K562 (cell line): ENCODE measurements at regions not wholly inside any gene's neighbourhood (a gene's known extent, or its start where the extent isn't known, plus 50 kb on each side); places are given as distances from the start of the nearest gene placed in this dataset.
A peak's percentile ranks its signal among the peaks of the same experiment; 100 is the strongest.

ENCODE experiments used
- ATAC-seq: fragments of 200-7000 bp; cut with Tn5 transposase; 3 replicates; pipeline ENCODE4 v1.9.1; 2020; ENCODE audit warnings: moderate library complexity
- BruUV-seq: library from RNA; stranded (reverse); fragments of 400-500 nt; replicated peaks from 2 replicates; lab custom pipeline; 2021; lab: Mats Ljungman, UMichigan
- CTCF ChIA-PET: fragments of 300-600 bp; formaldehyde crosslinking; extraction: SDS; loops from one replicate; lab custom pipeline; 2021; ENCODE audit warnings: low intra/inter-chr PET ratio; lab: Yijun Ruan, JAX
- POLR2A ChIA-PET: fragments of 300-600, 350-650 bp; sonication (Branson Sonifier 250); formaldehyde crosslinking; extraction: SDS; loops from one replicate; lab custom pipeline; 2021; ENCODE audit warnings: antibody characterized with exemption, inconsistent platforms; lab: Yijun Ruan, JAX
- DNase-seq, 4 experiments: peaks; one replicate each; pipeline versions ENCODE4 v3.0.0 to v3.0.0-alpha.2; 2011 to 2018; ENCODE audit warnings: low spot score in 3 of 4, mixed read lengths in 3 of 4; ENCODE audit errors: extremely low read depth in 1 of 4
- FAIRE-seq: peaks from 2 replicates; lab custom pipeline; 2011; peaks lifted over from hg19 to GRCh38; lab: Jason Lieb, UNC
- H2AFZ ChIP-seq: 2 replicates; pipeline ENCODE4 v1.6.0; 2011; ENCODE audit warnings: low read depth, low read length, control low read depth, inconsistent platforms
- H3K27ac ChIP-seq: fragments of 200-600 bp; 3 replicates; pipeline ENCODE4 v1.8.0; 2011; ENCODE audit warnings: low read depth, mild to moderate bottlenecking, control low read depth, inconsistent platforms, low read length, moderate library complexity, mixed read lengths; ENCODE audit errors: extremely low read depth
- H3K27me3 ChIP-seq, 2 experiments: fragments of 300-600 bp in 1 of 2; 2 replicates in 1 of 2; 3 replicates in 1 of 2; pipeline versions ENCODE4 v1.6.0 to v1.8.0; 2011; ENCODE audit warnings: inconsistent platforms in 2 of 2, low read length in 2 of 2, mild to moderate bottlenecking in 1 of 2, mixed read lengths in 1 of 2, moderate library complexity in 1 of 2; ENCODE audit not compliant: control insufficient read depth in 2 of 2, insufficient read depth in 2 of 2
- H3K36me3 ChIP-seq: fragments of 300-600 bp; 3 replicates; pipeline ENCODE4 v1.8.0; 2011; ENCODE audit warnings: mild to moderate bottlenecking, low read length, inconsistent platforms; ENCODE audit not compliant: control insufficient read depth, insufficient read depth
- H3K4me1 ChIP-seq, 2 experiments: fragments of 200-600 bp in 1 of 2; replicated peaks in 1 of 2; 2 replicates in 1 of 2; 3 replicates in 1 of 2; pipeline versions ENCODE4 v1.5.1 to v1.8.0; 2011; ENCODE audit warnings: inconsistent platforms in 2 of 2, low read length in 2 of 2, mild to moderate bottlenecking in 1 of 2, mixed read lengths in 1 of 2, moderate library complexity in 1 of 2; ENCODE audit not compliant: control insufficient read depth in 2 of 2, insufficient read depth in 2 of 2
- H3K4me2 ChIP-seq: 2 replicates; pipeline ENCODE4 v1.6.1; 2011; ENCODE audit warnings: low read length, control low read depth, inconsistent platforms, mixed read lengths; ENCODE audit not compliant: insufficient read depth
- H3K4me3 ChIP-seq: fragments of 200-600 bp; sonication (generic), shearing (Covaris generic); 2 replicates; pipeline ENCODE4 v1.5.1; 2016; ENCODE audit warnings: control low read depth, inconsistent platforms
- H3K79me2 ChIP-seq: fragments of 200-600 bp; 3 replicates; pipeline ENCODE4 v1.8.0; 2011; ENCODE audit warnings: low read length, inconsistent platforms; ENCODE audit not compliant: control insufficient read depth, insufficient read depth
- H3K9ac ChIP-seq, 2 experiments: 2 replicates each; pipeline versions ENCODE4 v1.6.0 to v1.6.1; 2011; ENCODE audit warnings: low read depth in 2 of 2, low read length in 2 of 2, control low read depth in 1 of 2, inconsistent platforms in 1 of 2, mild to moderate bottlenecking in 1 of 2, mixed read lengths in 1 of 2; ENCODE audit not compliant: insufficient read depth in 1 of 2
- H3K9me1 ChIP-seq: one replicate; pipeline ENCODE4 v1.6.0; 2011; ENCODE audit warnings: inconsistent platforms, mild to moderate bottlenecking, low read length, moderate library complexity; ENCODE audit not compliant: control insufficient read depth, insufficient read depth
- H3K9me3 ChIP-seq: replicated peaks from 2 replicates; pipeline ENCODE4 v1.5.1; 2011; ENCODE audit warnings: low read depth, low read length, inconsistent platforms; ENCODE audit not compliant: control insufficient read depth, insufficient read depth
- H4K20me1 ChIP-seq: replicated peaks from 2 replicates; pipeline ENCODE4 v1.6.1; 2011; ENCODE audit warnings: low read length, inconsistent platforms, mixed read lengths; ENCODE audit not compliant: control insufficient read depth, insufficient read depth
- BACH1 ChIP-seq: fragments of 200-800 bp; sonication (Bioruptor generic); IDR thresholded peaks from 2 replicates; pipeline ENCODE4 v1.6.1; 2016; ENCODE audit warnings: missing genetic modification characterization, missing compliant biosample characterization
- CBX8 ChIP-seq: fragments of 200-600 bp; sonication (generic); IDR thresholded peaks from 2 replicates; pipeline ENCODE4 v1.6.1; 2012; ENCODE audit warnings: borderline replicate concordance, mixed run types, low read depth, mild to moderate bottlenecking, moderate library complexity, mixed read lengths, low read length, control low read depth, inconsistent platforms; ENCODE audit not compliant: poor library complexity, severe bottlenecking; ENCODE audit errors: extremely low read depth
- CCAR2 ChIP-seq: fragments of 200-400 bp; formaldehyde crosslinking; IDR thresholded peaks from 2 replicates; pipeline ENCODE4 v1.6.1; 2017; ENCODE audit warnings: mild to moderate bottlenecking, low read depth, low read length
- ETV6 ChIP-seq, 3 experiments: fragments of 150-350 bp in 1 of 3; sonication (generic) in 1 of 3; formaldehyde crosslinking in 1 of 3; IDR thresholded peaks; 2 replicates each; pipeline versions ENCODE4 v1.6.1 to v1.8.0; 2014 to 2022; ENCODE audit warnings: borderline replicate concordance in 2 of 3, low read depth in 2 of 3, antibody characterized with exemption in 1 of 3, low read length in 1 of 3, mild to moderate bottlenecking in 1 of 3, missing genetic modification reagents in 1 of 3
- IRF2 ChIP-seq: sonication (generic); formaldehyde crosslinking; IDR thresholded peaks from 2 replicates; pipeline ENCODE4 v1.8.1; 2022; ENCODE audit warnings: mild to moderate bottlenecking, missing genetic modification reagents
- SIN3A ChIP-seq, 2 experiments: fragments of 150-350 bp in 1 of 2; IDR thresholded peaks; 2 replicates each; pipeline ENCODE4 v1.6.1; 2011 to 2016; ENCODE audit warnings: borderline replicate concordance in 2 of 2, low read depth in 2 of 2, low read length in 2 of 2, mild to moderate bottlenecking in 2 of 2, moderate library complexity in 2 of 2; ENCODE audit not compliant: control insufficient read depth in 1 of 2
- TARDBP ChIP-seq: fragments of 450-650 bp; IDR thresholded peaks from 2 replicates; pipeline ENCODE4 v1.6.1; 2016
- TEAD4 ChIP-seq, 2 experiments: sonication (generic) in 1 of 2; formaldehyde crosslinking in 1 of 2; IDR thresholded peaks; 2 replicates each; pipeline versions ENCODE4 v1.6.1 to v1.8.0; 2012 to 2022; ENCODE audit warnings: borderline replicate concordance in 1 of 2, inconsistent platforms in 1 of 2, low read length in 1 of 2, mild to moderate bottlenecking in 1 of 2, missing genetic modification reagents in 1 of 2
- WGBS: fragments of 100-300 bp; shearing (Covaris generic); methylation state at CpG from one replicate; pipeline ENCODE4 v1.1.6; 2016; ENCODE audit warnings: low coverage, mixed read lengths; ENCODE audit not compliant: insufficient coverage; ENCODE audit errors: missing lambda C conversion rate; 5-methylcytosine and 5-hydroxymethylcytosine counted together
- in situ Hi-C: fragments of 300-500 bp; cut with MboI; formaldehyde crosslinking; loops from 4 replicates; pipeline ENCODE4 v1.15.0; 2018; ENCODE audit warnings: inconsistent platforms, mixed read lengths
- intact Hi-C: fragments of 100-400 bp; cut with micrococcal nuclease; formaldehyde crosslinking; loops from 2 replicates; pipeline ENCODE4 v1.14.2; 2022
- TF ChIP-seq, protein P1 (sequence below), 2 experiments: fragments of 450-650 bp in 1 of 2; sonication (generic) in 1 of 2; formaldehyde crosslinking; conservative IDR thresholded peaks; 2 replicates each; pipeline versions ENCODE4 v1.4.0 to v1.8.1; 2020 to 2022; ENCODE audit warnings: mild to moderate bottlenecking in 1 of 2, missing genetic modification reagents in 1 of 2
- TF ChIP-seq, protein P2 (sequence below): fragments of 250-450 bp; sonication (Bioruptor Pico); IDR thresholded peaks from 2 replicates; pipeline ENCODE4 v1.5.0; 2021

DNA sequence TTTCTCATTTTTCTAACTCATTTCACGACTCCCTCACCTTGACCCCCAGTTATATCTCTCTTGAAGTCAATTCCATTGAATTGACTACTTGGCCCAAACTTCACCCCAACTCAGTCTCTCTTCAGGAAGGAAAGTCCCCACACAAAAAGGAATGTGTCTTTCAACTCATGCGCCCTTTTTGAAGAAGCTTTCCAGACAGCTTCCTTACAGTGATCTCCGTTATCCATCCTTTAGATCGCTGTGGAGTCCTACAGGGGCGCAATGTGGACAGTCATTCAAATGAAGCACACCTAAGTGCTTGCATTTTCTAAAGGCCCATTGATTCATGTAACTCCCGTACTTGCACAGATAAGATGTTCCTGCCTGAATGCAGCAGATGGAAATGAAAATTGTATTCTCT, 101.1 kb upstream of the VPREB1 start (continued):
- TF ChIP-seq CCAR2 = no peak

DNA sequence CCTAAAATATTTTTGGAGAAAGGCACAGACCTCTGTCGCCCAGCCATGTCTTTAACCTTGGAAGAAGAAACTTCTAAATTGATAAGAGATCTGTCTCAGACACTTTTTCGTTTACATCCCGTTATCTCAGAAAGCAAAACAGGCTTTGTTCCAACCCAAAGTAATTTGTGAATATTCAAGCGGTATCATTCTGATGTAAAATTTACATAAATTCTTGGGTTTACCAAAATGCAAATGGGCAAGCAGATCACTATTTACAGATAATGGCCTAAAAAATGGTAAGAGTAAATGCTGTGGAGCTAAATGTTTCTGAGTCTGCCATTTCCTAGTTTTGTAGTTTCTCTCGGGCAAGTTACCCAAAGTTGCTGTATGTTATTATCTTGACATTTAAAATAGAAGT, 101.9 kb upstream of the VPREB1 start:
- Histone ChIP-seq H3K4me3 (no peak overlapping the region), H3K9ac (peak overlapping the region in 1 of 2 experiments; percentile 0; a peak in 1 of 4 replicates), H3K4me1 (peaks cover 0 to 11% of the 10 kb centered on the region in 2 experiments; a peak in 2 of 5 replicates), H3K4me2 (peak overlapping the region; percentile 28), H3K9me1 (no peaks in the 10 kb centered on the region), H3K27ac (no peak overlapping the region), H4K20me1 (no peaks in the 10 kb centered on the region), H3K9me3 (no peaks in the 10 kb centered on the region), H2AFZ (peak overlapping the region; percentile 42), H3K79me2 (no peaks in the 10 kb centered on the region), H3K36me3 (no peaks in the 10 kb centered on the region), H3K27me3 (peaks cover 7 to 18% of the 10 kb centered on the region in 2 experiments)
- in situ Hi-C loops = no loop called here
- no TSS peak for BruUV-seq
- ChIA-PET POLR2A (interaction anchor here (0.9 to 6.1 kb wide), 9 partner anchors 8 to 60 kb away, joined by 3 to 81 read pairs (median 5); no protein-coding TSS in a partner anchor), CTCF (no interaction called here)
- TF ChIP-seq, protein P1, sequence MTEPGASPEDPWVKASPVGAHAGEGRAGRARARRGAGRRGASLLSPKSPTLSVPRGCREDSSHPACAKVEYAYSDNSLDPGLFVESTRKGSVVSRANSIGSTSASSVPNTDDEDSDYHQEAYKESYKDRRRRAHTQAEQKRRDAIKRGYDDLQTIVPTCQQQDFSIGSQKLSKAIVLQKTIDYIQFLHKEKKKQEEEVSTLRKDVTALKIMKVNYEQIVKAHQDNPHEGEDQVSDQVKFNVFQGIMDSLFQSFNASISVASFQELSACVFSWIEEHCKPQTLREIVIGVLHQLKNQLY (CRISPR knock-in tag; conservative IDR thresholded peaks at IDR 0.05) = no peak
- no peak for TF ChIP-seq TEAD4 (IDR thresholded peaks at IDR 0.05; ENCODE audit: low read length)
- no peak for TF ChIP-seq TEAD4 (CRISPR knock-in tag; IDR thresholded peaks at IDR 0.05; ENCODE audit: borderline replicate concordance)
- TF ChIP-seq TARDBP = no peak
- no peak for TF ChIP-seq CBX8
- no peak for TF ChIP-seq SIN3A (IDR thresholded peaks at IDR 0.05; ENCODE audit: borderline replicate concordance in 2 of 2, control insufficient read depth in 1 of 2, low read depth in 2 of 2, low read length in 2 of 2)
- TF ChIP-seq IRF2 = no peak
- TF ChIP-seq ETV6 (IDR thresholded peaks at IDR 0.05; ENCODE audit: borderline replicate concordance in 1 of 2, low read depth in 2 of 2, low read length in 1 of 2) = 0 out of 4 replicates have a peak, but pooled peaks of 1 of the 2 experiments have one; percentile 9
- no peak for TF ChIP-seq ETV6 (CRISPR knock-in tag; IDR thresholded peaks at IDR 0.05; ENCODE audit: borderline replicate concordance)
- TF ChIP-seq BACH1 (tag) = peak; percentile 22; the same call in 1 of the 2 replicates
- TF ChIP-seq, protein P2, sequence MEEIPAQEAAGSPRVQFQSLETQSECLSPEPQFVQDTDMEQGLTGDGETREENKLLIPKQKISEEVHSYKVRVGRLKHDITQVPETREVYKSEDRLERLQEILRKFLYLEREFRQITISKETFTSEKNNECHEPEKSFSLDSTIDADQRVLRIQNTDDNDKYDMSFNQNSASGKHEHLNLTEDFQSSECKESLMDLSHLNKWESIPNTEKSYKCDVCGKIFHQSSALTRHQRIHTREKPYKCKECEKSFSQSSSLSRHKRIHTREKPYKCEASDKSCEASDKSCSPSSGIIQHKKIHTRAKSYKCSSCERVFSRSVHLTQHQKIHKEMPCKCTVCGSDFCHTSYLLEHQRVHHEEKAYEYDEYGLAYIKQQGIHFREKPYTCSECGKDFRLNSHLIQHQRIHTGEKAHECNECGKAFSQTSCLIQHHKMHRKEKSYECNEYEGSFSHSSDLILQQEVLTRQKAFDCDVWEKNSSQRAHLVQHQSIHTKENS = no peak
- FAIRE-seq (no peak), ATAC-seq (no peak), DNase-seq (no peak)
- WGBS = 12% methylated on average over 5 of the region's 5 CpGs
- intact Hi-C loops = no loop called here
